SK-N-SH (cell line): ENCODE measurements at regions not wholly inside any gene's neighbourhood (a gene's known extent, or its start where the extent isn't known, plus 50 kb on each side); places are given as distances from the start of the nearest gene placed in this dataset.

Experiments used
- CHD2 ChIP-seq: fragments of 150-350 bp; IDR thresholded peaks from 2 replicates; pipeline ENCODE4 v1.6.1; 2018; ENCODE audit warnings: low read length; ENCODE audit not compliant: partially characterized antibody
- GABPA ChIP-seq: IDR thresholded peaks from 2 replicates; pipeline ENCODE4 v1.4.0; 2012; ENCODE audit warnings: low read depth, mild to moderate bottlenecking
- MXI1 ChIP-seq: IDR thresholded peaks from 2 replicates; pipeline ENCODE4 v1.6.1; 2012; ENCODE audit warnings: mild to moderate bottlenecking, low read depth, low read length, improper control_type of control experiment
- RFX5 ChIP-seq: IDR thresholded peaks from 2 replicates; pipeline ENCODE4 v1.6.1; 2012; ENCODE audit warnings: mild to moderate bottlenecking, improper control_type of control experiment, low read length
- TAF1 ChIP-seq: IDR thresholded peaks from 2 replicates; pipeline ENCODE4 v1.6.1; 2012; ENCODE audit warnings: low read depth, mild to moderate bottlenecking, low read length, moderate library complexity, borderline replicate concordance
- TCF12 ChIP-seq: IDR thresholded peaks from 2 replicates; pipeline ENCODE4 v1.4.0; 2012
- TF ChIP-seq, protein P1 (sequence below): fragments of 200-600 bp; sonication (generic); IDR thresholded peaks from 2 replicates; pipeline ENCODE4 v1.6.1; 2017; ENCODE audit warnings: antibody characterized with exemption, mild to moderate bottlenecking, moderate library complexity

DNA sequence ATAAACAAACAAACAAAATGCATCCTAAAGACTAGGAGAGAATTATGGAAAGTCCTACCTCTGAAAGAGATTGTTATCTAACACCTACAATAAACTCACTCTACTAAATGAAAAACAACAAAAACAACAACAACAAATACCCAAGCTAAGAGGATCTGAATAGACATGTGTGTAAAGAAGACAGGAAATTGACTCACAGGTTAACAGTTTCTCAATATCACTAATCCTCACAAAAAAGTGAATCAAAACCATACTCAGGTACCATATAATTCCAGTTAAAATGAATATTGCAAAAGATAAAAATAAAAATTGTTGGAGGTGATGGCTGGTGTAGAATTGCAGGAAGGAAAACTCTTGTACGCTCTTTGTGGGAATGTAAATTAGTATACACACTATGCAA lies 110.4 kb upstream of the TOP3B start:
- no peak for TF ChIP-seq TCF12
- no peak for TF ChIP-seq TAF1
- TF ChIP-seq RFX5: no peak
- TF ChIP-seq CHD2: no peak
- TF ChIP-seq MXI1: no peak
- TF ChIP-seq, protein P1, sequence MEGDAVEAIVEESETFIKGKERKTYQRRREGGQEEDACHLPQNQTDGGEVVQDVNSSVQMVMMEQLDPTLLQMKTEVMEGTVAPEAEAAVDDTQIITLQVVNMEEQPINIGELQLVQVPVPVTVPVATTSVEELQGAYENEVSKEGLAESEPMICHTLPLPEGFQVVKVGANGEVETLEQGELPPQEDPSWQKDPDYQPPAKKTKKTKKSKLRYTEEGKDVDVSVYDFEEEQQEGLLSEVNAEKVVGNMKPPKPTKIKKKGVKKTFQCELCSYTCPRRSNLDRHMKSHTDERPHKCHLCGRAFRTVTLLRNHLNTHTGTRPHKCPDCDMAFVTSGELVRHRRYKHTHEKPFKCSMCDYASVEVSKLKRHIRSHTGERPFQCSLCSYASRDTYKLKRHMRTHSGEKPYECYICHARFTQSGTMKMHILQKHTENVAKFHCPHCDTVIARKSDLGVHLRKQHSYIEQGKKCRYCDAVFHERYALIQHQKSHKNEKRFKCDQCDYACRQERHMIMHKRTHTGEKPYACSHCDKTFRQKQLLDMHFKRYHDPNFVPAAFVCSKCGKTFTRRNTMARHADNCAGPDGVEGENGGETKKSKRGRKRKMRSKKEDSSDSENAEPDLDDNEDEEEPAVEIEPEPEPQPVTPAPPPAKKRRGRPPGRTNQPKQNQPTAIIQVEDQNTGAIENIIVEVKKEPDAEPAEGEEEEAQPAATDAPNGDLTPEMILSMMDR: no peak
- TF ChIP-seq GABPA: no peak
